K562 (cell line): ENCODE measurements at regions not wholly inside any gene's neighbourhood (a gene's known extent, or its start where the extent isn't known, plus 50 kb on each side); places are given as distances from the start of the nearest gene placed in this dataset.

Experiments used
- ATAC-seq: fragments of 200-7000 bp; cut with Tn5 transposase; 3 replicates; pipeline ENCODE4 v1.9.1; 2020; ENCODE audit warnings: moderate library complexity
- BruUV-seq: library from RNA; stranded (reverse); fragments of 400-500 nt; replicated peaks from 2 replicates; lab custom pipeline; 2021; lab: Mats Ljungman, UMichigan
- CTCF ChIA-PET: fragments of 300-600 bp; formaldehyde crosslinking; extraction: SDS; loops from one replicate; lab custom pipeline; 2021; ENCODE audit warnings: low intra/inter-chr PET ratio; lab: Yijun Ruan, JAX
- POLR2A ChIA-PET: fragments of 300-600, 350-650 bp; sonication (Branson Sonifier 250); formaldehyde crosslinking; extraction: SDS; loops from one replicate; lab custom pipeline; 2021; ENCODE audit warnings: antibody characterized with exemption, inconsistent platforms; lab: Yijun Ruan, JAX
- DNase-seq, 4 experiments: peaks; one replicate each; pipeline versions ENCODE4 v3.0.0 to v3.0.0-alpha.2; 2011 to 2018; ENCODE audit warnings: low spot score in 3 of 4, mixed read lengths in 3 of 4; ENCODE audit errors: extremely low read depth in 1 of 4
- FAIRE-seq: peaks from 2 replicates; lab custom pipeline; 2011; peaks lifted over from hg19 to GRCh38; lab: Jason Lieb, UNC
- H2AFZ ChIP-seq: 2 replicates; pipeline ENCODE4 v1.6.0; 2011; ENCODE audit warnings: low read depth, low read length, control low read depth, inconsistent platforms
- H3K27ac ChIP-seq: fragments of 200-600 bp; 3 replicates; pipeline ENCODE4 v1.8.0; 2011; ENCODE audit warnings: low read depth, mild to moderate bottlenecking, control low read depth, inconsistent platforms, low read length, moderate library complexity, mixed read lengths; ENCODE audit errors: extremely low read depth
- H3K27me3 ChIP-seq, 2 experiments: fragments of 300-600 bp in 1 of 2; 2 replicates in 1 of 2; 3 replicates in 1 of 2; pipeline versions ENCODE4 v1.6.0 to v1.8.0; 2011; ENCODE audit warnings: inconsistent platforms in 2 of 2, low read length in 2 of 2, mild to moderate bottlenecking in 1 of 2, mixed read lengths in 1 of 2, moderate library complexity in 1 of 2; ENCODE audit not compliant: control insufficient read depth in 2 of 2, insufficient read depth in 2 of 2
- H3K36me3 ChIP-seq: fragments of 300-600 bp; 3 replicates; pipeline ENCODE4 v1.8.0; 2011; ENCODE audit warnings: mild to moderate bottlenecking, low read length, inconsistent platforms; ENCODE audit not compliant: control insufficient read depth, insufficient read depth
- H3K4me1 ChIP-seq, 2 experiments: fragments of 200-600 bp in 1 of 2; replicated peaks in 1 of 2; 2 replicates in 1 of 2; 3 replicates in 1 of 2; pipeline versions ENCODE4 v1.5.1 to v1.8.0; 2011; ENCODE audit warnings: inconsistent platforms in 2 of 2, low read length in 2 of 2, mild to moderate bottlenecking in 1 of 2, mixed read lengths in 1 of 2, moderate library complexity in 1 of 2; ENCODE audit not compliant: control insufficient read depth in 2 of 2, insufficient read depth in 2 of 2
- H3K4me2 ChIP-seq: 2 replicates; pipeline ENCODE4 v1.6.1; 2011; ENCODE audit warnings: low read length, control low read depth, inconsistent platforms, mixed read lengths; ENCODE audit not compliant: insufficient read depth
- H3K4me3 ChIP-seq: fragments of 200-600 bp; sonication (generic), shearing (Covaris generic); 2 replicates; pipeline ENCODE4 v1.5.1; 2016; ENCODE audit warnings: control low read depth, inconsistent platforms
- H3K79me2 ChIP-seq: fragments of 200-600 bp; 3 replicates; pipeline ENCODE4 v1.8.0; 2011; ENCODE audit warnings: low read length, inconsistent platforms; ENCODE audit not compliant: control insufficient read depth, insufficient read depth
- H3K9ac ChIP-seq, 2 experiments: 2 replicates each; pipeline versions ENCODE4 v1.6.0 to v1.6.1; 2011; ENCODE audit warnings: low read depth in 2 of 2, low read length in 2 of 2, control low read depth in 1 of 2, inconsistent platforms in 1 of 2, mild to moderate bottlenecking in 1 of 2, mixed read lengths in 1 of 2; ENCODE audit not compliant: insufficient read depth in 1 of 2
- H3K9me1 ChIP-seq: one replicate; pipeline ENCODE4 v1.6.0; 2011; ENCODE audit warnings: inconsistent platforms, mild to moderate bottlenecking, low read length, moderate library complexity; ENCODE audit not compliant: control insufficient read depth, insufficient read depth
- H3K9me3 ChIP-seq: replicated peaks from 2 replicates; pipeline ENCODE4 v1.5.1; 2011; ENCODE audit warnings: low read depth, low read length, inconsistent platforms; ENCODE audit not compliant: control insufficient read depth, insufficient read depth
- H4K20me1 ChIP-seq: replicated peaks from 2 replicates; pipeline ENCODE4 v1.6.1; 2011; ENCODE audit warnings: low read length, inconsistent platforms, mixed read lengths; ENCODE audit not compliant: control insufficient read depth, insufficient read depth
- ATF2 ChIP-seq: sonication (generic); formaldehyde crosslinking; IDR thresholded peaks from 2 replicates; pipeline ENCODE4 v1.8.1; 2022; ENCODE audit warnings: missing genetic modification reagents
- BCL6 ChIP-seq: fragments of 250-450 bp; sonication (Bioruptor Pico); IDR thresholded peaks from 2 replicates; pipeline ENCODE4 v1.4.0; 2020
- BRD9 ChIP-seq: fragments of 450-650 bp; IDR thresholded peaks from 2 replicates; pipeline ENCODE4 v1.6.1; 2018; ENCODE audit warnings: low read depth; ENCODE audit not compliant: partially characterized antibody
- C11orf30 ChIP-seq: fragments of 450-650 bp; IDR thresholded peaks from 2 replicates; pipeline ENCODE4 v1.6.1; 2016; ENCODE audit warnings: low read depth, mild to moderate bottlenecking
- E2F5 ChIP-seq: sonication (generic); formaldehyde crosslinking; IDR thresholded peaks from 2 replicates; pipeline ENCODE4 v1.8.0; 2022; ENCODE audit warnings: mild to moderate bottlenecking, missing genetic modification reagents
- KLF16 ChIP-seq: IDR thresholded peaks from 2 replicates; pipeline ENCODE4 v1.6.1; 2016; ENCODE audit warnings: antibody characterized with exemption
- NCOR1 ChIP-seq: fragments of 450-650 bp; IDR thresholded peaks from 2 replicates; pipeline ENCODE4 v1.6.1; 2016; ENCODE audit warnings: mild to moderate bottlenecking, moderate library complexity
- NEUROD1 ChIP-seq: fragments of 150-350 bp; IDR thresholded peaks from 2 replicates; pipeline ENCODE4 v1.6.1; 2014; ENCODE audit warnings: borderline replicate concordance, low read length, low read depth; ENCODE audit not compliant: partially characterized antibody
- SIN3A ChIP-seq, 2 experiments: fragments of 150-350 bp in 1 of 2; IDR thresholded peaks; 2 replicates each; pipeline ENCODE4 v1.6.1; 2011 to 2016; ENCODE audit warnings: borderline replicate concordance in 2 of 2, low read depth in 2 of 2, low read length in 2 of 2, mild to moderate bottlenecking in 2 of 2, moderate library complexity in 2 of 2; ENCODE audit not compliant: control insufficient read depth in 1 of 2
- SP1 ChIP-seq: sonication (generic); formaldehyde crosslinking; IDR thresholded peaks from 2 replicates; pipeline ENCODE4 v1.8.1; 2022; ENCODE audit warnings: mild to moderate bottlenecking, missing genetic modification reagents
- SP2 ChIP-seq: IDR thresholded peaks from 2 replicates; pipeline ENCODE4 v1.6.1; 2011; ENCODE audit warnings: mild to moderate bottlenecking, low read depth, low read length, moderate library complexity; ENCODE audit not compliant: poor library complexity, severe bottlenecking; ENCODE audit errors: extremely low read depth
- TAF15 ChIP-seq: fragments of 200-400 bp; formaldehyde crosslinking; IDR thresholded peaks from 2 replicates; pipeline ENCODE4 v1.6.1; 2017; ENCODE audit warnings: mild to moderate bottlenecking, low read depth, low read length, moderate library complexity
- TFE3 ChIP-seq: fragments of 450-650 bp; formaldehyde crosslinking; IDR thresholded peaks from 2 replicates; pipeline ENCODE4 v1.4.0; 2020; ENCODE audit warnings: mild to moderate bottlenecking, mixed read lengths
- WHSC1 ChIP-seq: IDR thresholded peaks from one replicate; pipeline ENCODE4 v1.6.1; 2012; ENCODE audit warnings: low read length, control low read depth, inconsistent platforms
- ZNF143 ChIP-seq: sonication (generic); formaldehyde crosslinking; IDR thresholded peaks from 2 replicates; pipeline ENCODE4 v1.9.0; 2022; ENCODE audit warnings: mild to moderate bottlenecking, missing genetic modification reagents
- ZNF764 ChIP-seq: fragments of 250-450 bp; sonication (Bioruptor Pico); IDR thresholded peaks from 2 replicates; pipeline ENCODE4 v1.4.0; 2020; ENCODE audit warnings: low read depth, mild to moderate bottlenecking, moderate library complexity
- WGBS: fragments of 100-300 bp; shearing (Covaris generic); methylation state at CpG from one replicate; pipeline ENCODE4 v1.1.6; 2016; ENCODE audit warnings: low coverage, mixed read lengths; ENCODE audit not compliant: insufficient coverage; ENCODE audit errors: missing lambda C conversion rate; 5-methylcytosine and 5-hydroxymethylcytosine counted together
- in situ Hi-C: fragments of 300-500 bp; cut with MboI; formaldehyde crosslinking; loops from 4 replicates; pipeline ENCODE4 v1.15.0; 2018; ENCODE audit warnings: inconsistent platforms, mixed read lengths
- intact Hi-C: fragments of 100-400 bp; cut with micrococcal nuclease; formaldehyde crosslinking; loops from 2 replicates; pipeline ENCODE4 v1.14.2; 2022

- TF ChIP-seq ATF2 (CRISPR knock-in tag) (no peak), SP2 (no peak), NCOR1 (no peak), BRD9 (no peak), ZNF764 (CRISPR knock-in tag) (no peak), WHSC1 (no peak)
- TF ChIP-seq, all 486 proteins: peak for 0
Observed at GRCh38 chr6:51472745-51473487, 614.5 kb downstream of the PKHD1 start (continued).

- Histone ChIP-seq H3K36me3 (no peaks in the 10 kb centered on the region), H2AFZ (no peak overlapping the region), H3K4me1 (no peaks in the 10 kb centered on the region), H4K20me1 (no peaks in the 10 kb centered on the region), H3K27ac (no peak overlapping the region), H3K9me1 (no peaks in the 10 kb centered on the region), H3K79me2 (no peaks in the 10 kb centered on the region), H3K9ac (no peak overlapping the region), H3K27me3 (no peaks in the 10 kb centered on the region), H3K4me2 (no peak overlapping the region), H3K4me3 (no peak overlapping the region), H3K9me3 (no peaks in the 10 kb centered on the region)
- DNase-seq (no peak), ATAC-seq (no peak), FAIRE-seq (no peak)
- CTCF ChIA-PET = no interaction called here
- no TSS peak for BruUV-seq
- in situ Hi-C loops = no loop called here
- WGBS = 0% methylated on average over 9 of the region's 9 CpGs
- POLR2A ChIA-PET = no interaction called here
- intact Hi-C loops = no loop called here
- TF ChIP-seq TAF15 = no peak
- TF ChIP-seq ZNF143 = no peak
- TF ChIP-seq SIN3A (IDR thresholded peaks at IDR 0.05; ENCODE audit: borderline replicate concordance in 2 of 2, control insufficient read depth in 1 of 2, low read depth in 2 of 2, low read length in 2 of 2) = no peak
- no peak for TF ChIP-seq SP1 (CRISPR knock-in tag)
- no peak for TF ChIP-seq NEUROD1
- no peak for TF ChIP-seq TFE3 (CRISPR knock-in tag)
- TF ChIP-seq BCL6 (CRISPR knock-in tag) = no peak
- TF ChIP-seq KLF16 = no peak
- no peak for TF ChIP-seq E2F5 (CRISPR knock-in tag)
- no peak for TF ChIP-seq C11orf30
Observed at GRCh38 chr6:51474022-51474975, 613.1 kb downstream of the PKHD1 start.
